ENCODE measurements at regions not wholly inside any gene's neighbourhood (a gene's known extent, or its start where the extent isn't known, plus 50 kb on each side); places are given as distances from the start of the nearest gene placed in this dataset.

GRCh38 chr1:22370190-22370498 lies 81.5 kb upstream of the ZBTB40 start:
- in situ Hi-C loops (cut with HindIII; ENCODE audit: low pct_ligation_motif_present, low sequenced_read_pairs): no loop called here
- TF ChIP-seq CTCF (IDR thresholded peaks at IDR 0.05; ENCODE audit: low read depth, low read length, missing control alignments): no peak
- Histone ChIP-seq H3K27me3 (replicated peaks) (peaks cover 8% of the 10 kb centered on the region), H3K36me3 (replicated peaks) (no peaks in the 10 kb centered on the region), H3K27ac (no peak overlapping the region), H3K4me3 (ENCODE audit: low read depth, low read length) (no peak overlapping the region)
- DNase-seq: no peak

GRCh38 chr1:22371408-22371807 lies 80.2 kb upstream of the ZBTB40 start:
- no peak for DNase-seq
- in situ Hi-C loops (cut with HindIII; ENCODE audit: low pct_ligation_motif_present, low sequenced_read_pairs): no loop called here
- Histone ChIP-seq H3K27ac (no peak overlapping the region), H3K4me3 (ENCODE audit: low read depth, low read length) (no peak overlapping the region), H3K27me3 (replicated peaks) (peaks cover 8% of the 10 kb centered on the region), H3K36me3 (replicated peaks) (no peaks in the 10 kb centered on the region)
- TF ChIP-seq CTCF (IDR thresholded peaks at IDR 0.05; ENCODE audit: low read depth, low read length, missing control alignments): no peak

- in situ Hi-C loops (cut with HindIII; ENCODE audit: low pct_ligation_motif_present, low sequenced_read_pairs): no loop called here
- H3K27ac ChIP-seq: no peak overlapping the region
- DNase-seq: no peak
- H3K4me3 ChIP-seq (ENCODE audit: low read depth, low read length): no peak overlapping the region
- no peak for TF ChIP-seq CTCF (IDR thresholded peaks at IDR 0.05; ENCODE audit: low read depth, low read length, missing control alignments)
- no peaks in the 10 kb centered on the region for H3K27me3 ChIP-seq (replicated peaks)
- no peaks in the 10 kb centered on the region for H3K36me3 ChIP-seq (replicated peaks)
Measured at GRCh38 chr1:22373252-22373651, 78.4 kb upstream of the ZBTB40 start.

- H3K4me3 ChIP-seq (ENCODE audit: low read depth, low read length): no peak overlapping the region
- no peaks in the 10 kb centered on the region for H3K36me3 ChIP-seq (replicated peaks)
- no peak for TF ChIP-seq CTCF (IDR thresholded peaks at IDR 0.05; ENCODE audit: low read depth, low read length, missing control alignments)
- no peak overlapping the region for H3K27ac ChIP-seq
- in situ Hi-C loops (cut with HindIII; ENCODE audit: low pct_ligation_motif_present, low sequenced_read_pairs): no loop called here
- H3K27me3 ChIP-seq (replicated peaks): no peaks in the 10 kb centered on the region
- no peak for DNase-seq
Measured at GRCh38 chr1:22374001-22374400, 77.7 kb upstream of the ZBTB40 start.

GRCh38 chr1:22375601-22376000 lies 76.0 kb upstream of the ZBTB40 start:
- DNase-seq: no peak
- no peak for TF ChIP-seq CTCF (IDR thresholded peaks at IDR 0.05; ENCODE audit: low read depth, low read length, missing control alignments)
- in situ Hi-C loops (cut with HindIII; ENCODE audit: low pct_ligation_motif_present, low sequenced_read_pairs): no loop called here
- Histone ChIP-seq H3K27me3 (replicated peaks) (no peaks in the 10 kb centered on the region), H3K36me3 (replicated peaks) (no peaks in the 10 kb centered on the region), H3K27ac (no peak overlapping the region), H3K4me3 (ENCODE audit: low read depth, low read length) (no peak overlapping the region)

GRCh38 chr1:22376001-22376400 lies 75.7 kb upstream of the ZBTB40 start:
- H3K27me3 ChIP-seq (replicated peaks): no peaks in the 10 kb centered on the region

More at GRCh38 chr1:22376001-22376400, 75.7 kb upstream of the ZBTB40 start:
- Histone ChIP-seq H3K4me3 (ENCODE audit: low read depth, low read length) (no peak overlapping the region), H3K27ac (no peak overlapping the region), H3K36me3 (replicated peaks) (no peaks in the 10 kb centered on the region)
- TF ChIP-seq CTCF (IDR thresholded peaks at IDR 0.05; ENCODE audit: low read depth, low read length, missing control alignments): no peak
- DNase-seq: no peak
- in situ Hi-C loops (cut with HindIII; ENCODE audit: low pct_ligation_motif_present, low sequenced_read_pairs): no loop called here
